Hepatocyte (in vitro differentiated cells): ENCODE measurements at regions not wholly inside any gene's neighbourhood (a gene's known extent, or its start where the extent isn't known, plus 50 kb on each side); places are given as distances from the start of the nearest gene placed in this dataset.

Experiments
- DNase-seq: peaks from one replicate; pipeline ENCODE4 v3.0.0-alpha.2; 2016; ENCODE audit warnings: low spot score
- H2AFZ ChIP-seq: fragments of 200-600 bp; sonication (generic); 2 replicates; pipeline ENCODE4 v1.6.0; 2016; ENCODE audit warnings: antibody characterized with exemption, mild to moderate bottlenecking
- H3K27ac ChIP-seq: fragments of 200-600 bp; sonication (generic); 2 replicates; pipeline ENCODE4 v1.5.1; 2016; ENCODE audit warnings: mild to moderate bottlenecking
- H3K27me3 ChIP-seq: fragments of 200-600 bp; sonication (generic); 2 replicates; pipeline ENCODE4 v1.6.1; 2016
- H3K36me3 ChIP-seq: fragments of 200-600 bp; sonication (generic); replicated peaks from 2 replicates; pipeline ENCODE4 v1.5.1; 2016; ENCODE audit warnings: low read depth; ENCODE audit not compliant: insufficient read depth
- H3K4me1 ChIP-seq: fragments of 200-600 bp; sonication (generic); 2 replicates; pipeline ENCODE4 v1.5.1; 2016; ENCODE audit warnings: mild to moderate bottlenecking, moderate library complexity; ENCODE audit not compliant: insufficient read depth
- H3K4me2 ChIP-seq: fragments of 200-600 bp; sonication (generic); 2 replicates; pipeline ENCODE4 v1.6.0; 2016
- H3K4me3 ChIP-seq: fragments of 200-600 bp; sonication (generic); 2 replicates; pipeline ENCODE4 v1.5.1; 2016; ENCODE audit warnings: mild to moderate bottlenecking
- H3K79me2 ChIP-seq: fragments of 200-600 bp; sonication (generic); 2 replicates; pipeline ENCODE4 v1.6.0; 2017; ENCODE audit warnings: mild to moderate bottlenecking
- H3K9me2 ChIP-seq: fragments of 200-600 bp; sonication (generic); replicated peaks from 2 replicates; pipeline ENCODE4 v1.6.0; 2017; ENCODE audit warnings: mild to moderate bottlenecking; ENCODE audit not compliant: insufficient read depth
- H3K9me3 ChIP-seq: fragments of 200-600 bp; sonication (generic); 2 replicates; pipeline ENCODE4 v1.5.1; 2016; ENCODE audit warnings: low read depth, mild to moderate bottlenecking
- H4K20me1 ChIP-seq: fragments of 200-600 bp; sonication (generic); 2 replicates; pipeline ENCODE4 v1.6.0; 2016; ENCODE audit warnings: mild to moderate bottlenecking; ENCODE audit not compliant: insufficient read depth, poor library complexity, severe bottlenecking
- CTCF ChIP-seq: fragments of 200-600 bp; sonication (generic); IDR thresholded peaks from 2 replicates; pipeline ENCODE4 v1.5.1; 2016; ENCODE audit warnings: antibody characterized with exemption, mild to moderate bottlenecking; ENCODE audit not compliant: poor library complexity
- EZH2 ChIP-seq: fragments of 200-600 bp; sonication (generic); IDR thresholded peaks from 2 replicates; pipeline ENCODE4 v1.6.1; 2016; ENCODE audit warnings: antibody characterized with exemption, mild to moderate bottlenecking, borderline replicate concordance
- EZH2phosphoT487 ChIP-seq: fragments of 200-600 bp; sonication (generic); IDR thresholded peaks from one replicate; pipeline ENCODE4 v1.6.1; 2018; ENCODE audit warnings: antibody characterized with exemption, mild to moderate bottlenecking, low read depth, moderate library complexity; ENCODE audit not compliant: unreplicated experiment, severe bottlenecking
- WGBS: methylation state at CpG from one replicate; pipeline ENCODE4 v1.1.6; 2016; ENCODE audit warnings: low lambda C conversion rate; ENCODE audit errors: missing lambda C conversion rate; 5-methylcytosine and 5-hydroxymethylcytosine counted together

GRCh38 chr12:17333287-17333686 lies 727.3 kb upstream of the LMO3 start:
- WGBS: 74% methylated on average over 3 of the region's 3 CpGs
- Histone ChIP-seq H3K4me1 (no peaks in the 10 kb centered on the region), H3K27ac (peak overlapping the region; percentile 14), H3K4me3 (no peak overlapping the region), H3K27me3 (no peaks in the 10 kb centered on the region), H3K9me3 (no peaks in the 10 kb centered on the region), H3K4me2 (no peak overlapping the region), H2AFZ (no peak overlapping the region), H3K9me2 (no peaks in the 10 kb centered on the region), H3K36me3 (no peaks in the 10 kb centered on the region), H4K20me1 (no peaks in the 10 kb centered on the region), H3K79me2 (no peaks in the 10 kb centered on the region)
- peak; percentile 8 for DNase-seq
- TF ChIP-seq CTCF (no peak), EZH2 (no peak), EZH2phosphoT487 (no peak)

- H3K79me2 ChIP-seq: no peaks in the 10 kb centered on the region
- H3K27ac ChIP-seq: peak overlapping the region; percentile 38
- no peak overlapping the region for H3K4me3 ChIP-seq
- H4K20me1 ChIP-seq: no peaks in the 10 kb centered on the region
- H3K36me3 ChIP-seq: no peaks in the 10 kb centered on the region
- no peak overlapping the region for H2AFZ ChIP-seq
- peak; percentile 19 for DNase-seq
- WGBS: 8% methylated on average over 2 of the region's 2 CpGs
- peak overlapping the region; percentile 24 for H3K4me2 ChIP-seq
- no peaks in the 10 kb centered on the region for H3K9me3 ChIP-seq
- TF ChIP-seq CTCF (no peak), EZH2phosphoT487 (no peak), EZH2 (no peak)
- no peaks in the 10 kb centered on the region for H3K9me2 ChIP-seq
- no peaks in the 10 kb centered on the region for H3K27me3 ChIP-seq
- H3K4me1 ChIP-seq: peaks cover 12% of the 10 kb centered on the region
Observed at GRCh38 chr12:17326649-17327048, 720.7 kb upstream of the LMO3 start.

- H3K4me2 ChIP-seq: no peak overlapping the region
- H4K20me1 ChIP-seq: no peaks in the 10 kb centered on the region
- H3K4me1 ChIP-seq: peaks cover 12% of the 10 kb centered on the region
- DNase-seq: no peak
- H3K4me3 ChIP-seq: no peak overlapping the region
- H3K9me3 ChIP-seq: no peaks in the 10 kb centered on the region
- no peaks in the 10 kb centered on the region for H3K79me2 ChIP-seq
- WGBS: 98% methylated on average over 2 of the region's 2 CpGs
- H3K9me2 ChIP-seq: no peaks in the 10 kb centered on the region
- no peak overlapping the region for H2AFZ ChIP-seq
- TF ChIP-seq EZH2phosphoT487 (no peak), CTCF (no peak)
- no peak overlapping the region for H3K27ac ChIP-seq
- H3K36me3 ChIP-seq: no peaks in the 10 kb centered on the region
- H3K27me3 ChIP-seq: no peaks in the 10 kb centered on the region
Observed at GRCh38 chr12:17322090-17322489, 716.1 kb upstream of the LMO3 start.
